ENCODE measurements at regions not wholly inside any gene's neighbourhood (a gene's known extent, or its start where the extent isn't known, plus 50 kb on each side); places are given as distances from the start of the nearest gene placed in this dataset.

DNA sequence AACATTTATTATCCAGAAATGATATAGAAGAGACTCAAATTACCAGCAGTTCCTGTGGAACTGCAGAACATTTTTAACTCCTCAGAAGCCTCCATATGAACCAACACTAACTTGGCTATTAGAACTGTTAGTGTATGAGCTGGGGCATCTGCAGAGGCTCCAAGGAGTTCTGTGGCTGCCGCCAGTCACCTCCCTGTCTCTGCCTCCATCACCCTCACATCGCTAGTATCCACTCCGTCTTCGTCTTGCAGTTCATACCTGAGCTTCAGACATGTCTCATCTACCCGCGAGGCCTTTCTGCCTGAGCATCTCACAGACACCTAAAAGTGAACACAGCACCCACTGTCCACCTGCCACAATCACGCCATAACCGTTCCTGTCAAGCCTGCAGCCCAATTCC, 89.5 kb upstream of the CST7 start:
- no peak overlapping the region for H3K4me3 ChIP-seq
- DNase-seq (ENCODE audit: low read depth in 1 of 2, low spot score in 1 of 2): no peak
- no peaks in the 10 kb centered on the region for H3K4me1 ChIP-seq (ENCODE audit: low read depth)
- H3K36me3 ChIP-seq: no peaks in the 10 kb centered on the region
- H3K9me3 ChIP-seq (ENCODE audit: low read depth): no peaks in the 10 kb centered on the region
- no peaks in the 10 kb centered on the region for H3K27me3 ChIP-seq
- no peak for TF ChIP-seq CTCF (IDR thresholded peaks at IDR 0.05; ENCODE audit: low read depth, low read length)
- no peak overlapping the region for H3K27ac ChIP-seq

DNA sequence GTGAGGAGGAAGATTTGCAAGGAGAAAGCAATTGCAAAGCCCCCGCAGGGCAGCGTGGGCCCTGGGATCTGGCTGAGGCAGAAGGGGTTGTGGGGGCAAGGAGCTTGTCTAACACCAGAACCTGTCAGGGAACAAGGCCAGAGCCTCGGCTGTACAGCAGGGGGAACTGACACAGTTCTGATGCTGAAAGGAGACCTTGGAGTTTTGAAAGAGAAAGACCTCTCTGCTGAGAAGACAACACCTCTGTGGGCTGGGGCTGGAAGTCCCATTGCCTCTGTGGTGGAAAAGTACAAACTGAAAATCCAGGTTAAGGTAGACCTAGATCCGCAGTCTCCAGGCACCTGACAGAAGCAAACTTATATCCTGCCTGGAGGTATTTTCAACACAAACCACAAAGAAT, 86.9 kb upstream of the CST7 start:
- Histone ChIP-seq H3K27ac (no peak overlapping the region), H3K27me3 (no peaks in the 10 kb centered on the region), H3K4me3 (no peak overlapping the region), H3K9me3 (ENCODE audit: low read depth) (no peaks in the 10 kb centered on the region), H3K36me3 (no peaks in the 10 kb centered on the region), H3K4me1 (ENCODE audit: low read depth) (no peaks in the 10 kb centered on the region)
- no peak for TF ChIP-seq CTCF (IDR thresholded peaks at IDR 0.05; ENCODE audit: low read depth, low read length)
- no peak for DNase-seq (ENCODE audit: low read depth in 1 of 2, low spot score in 1 of 2)

GRCh38 chr20:24862606-24863005, 86.5 kb upstream of the CST7 start:
- H3K9me3 ChIP-seq (ENCODE audit: low read depth): no peaks in the 10 kb centered on the region
- no peaks in the 10 kb centered on the region for H3K4me1 ChIP-seq (ENCODE audit: low read depth)
- no peak overlapping the region for H3K27ac ChIP-seq
- TF ChIP-seq CTCF (IDR thresholded peaks at IDR 0.05; ENCODE audit: low read depth, low read length): no peak
- H3K4me3 ChIP-seq: no peak overlapping the region
- no peak for DNase-seq (ENCODE audit: low read depth in 1 of 2, low spot score in 1 of 2)
- no peaks in the 10 kb centered on the region for H3K36me3 ChIP-seq
- H3K27me3 ChIP-seq: no peaks in the 10 kb centered on the region

- DNase-seq (ENCODE audit: low read depth in 1 of 2, low spot score in 1 of 2): peak in 1 of 2 donors; percentile 79
Observed at GRCh38 chr20:24863356-24863755, 85.7 kb upstream of the CST7 start.

GRCh38 chr20:24866008-24866407, 83.1 kb upstream of the CST7 start:
- H3K9me3 ChIP-seq (ENCODE audit: low read depth): no peaks in the 10 kb centered on the region
- H3K27me3 ChIP-seq: no peaks in the 10 kb centered on the region
- H3K4me1 ChIP-seq (ENCODE audit: low read depth): no peaks in the 10 kb centered on the region
- no peak overlapping the region for H3K27ac ChIP-seq
- TF ChIP-seq CTCF (IDR thresholded peaks at IDR 0.05; ENCODE audit: low read depth, low read length): no peak
- no peaks in the 10 kb centered on the region for H3K36me3 ChIP-seq
- no peak for DNase-seq (ENCODE audit: low read depth in 1 of 2, low spot score in 1 of 2)
- H3K4me3 ChIP-seq: no peak overlapping the region

More at GRCh38 chr20:24863356-24863755, 85.7 kb upstream of the CST7 start:
- Histone ChIP-seq H3K27me3 (no peaks in the 10 kb centered on the region), H3K9me3 (ENCODE audit: low read depth) (no peaks in the 10 kb centered on the region), H3K4me1 (ENCODE audit: low read depth) (no peaks in the 10 kb centered on the region), H3K27ac (no peak overlapping the region), H3K36me3 (no peaks in the 10 kb centered on the region), H3K4me3 (no peak overlapping the region)
- TF ChIP-seq CTCF (IDR thresholded peaks at IDR 0.05; ENCODE audit: low read depth, low read length): no peak

DNA sequence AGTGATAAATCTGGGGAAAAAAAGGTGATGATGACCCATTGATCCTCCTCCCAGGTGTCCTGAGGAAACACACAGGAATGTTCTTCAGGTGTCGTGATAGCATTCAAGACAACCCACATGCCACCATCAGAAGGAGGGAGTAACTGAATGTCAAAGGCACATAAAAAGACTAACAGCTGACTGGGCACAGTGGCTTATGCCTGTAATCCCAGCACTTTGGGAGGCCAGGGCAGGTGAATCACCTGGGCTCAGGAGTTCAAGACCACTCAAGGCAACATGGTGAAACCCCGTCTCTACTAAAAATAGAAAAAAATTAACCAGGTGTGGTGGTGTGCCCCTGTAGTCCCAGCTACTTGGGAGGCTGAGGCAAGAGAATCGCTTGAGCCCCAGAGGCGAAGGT, 82.3 kb upstream of the CST7 start:
- Histone ChIP-seq H3K9me3 (ENCODE audit: low read depth) (no peaks in the 10 kb centered on the region), H3K4me3 (no peak overlapping the region), H3K27me3 (no peaks in the 10 kb centered on the region), H3K36me3 (no peaks in the 10 kb centered on the region), H3K27ac (no peak overlapping the region), H3K4me1 (ENCODE audit: low read depth) (no peaks in the 10 kb centered on the region)
- no peak for DNase-seq (ENCODE audit: low read depth in 1 of 2, low spot score in 1 of 2)
- no peak for TF ChIP-seq CTCF (IDR thresholded peaks at IDR 0.05; ENCODE audit: low read depth, low read length)
